ENCODE measurements at regions not wholly inside any gene's neighbourhood (a gene's known extent, or its start where the extent isn't known, plus 50 kb on each side); places are given as distances from the start of the nearest gene placed in this dataset.

- DNase-seq (ENCODE audit: low spot score in 2 of 2), result peak; percentile 62 to 67
- Histone ChIP-seq H3K4me3 (no peak overlapping the region), H3K27me3 (no peaks in the 10 kb centered on the region), H3K4me1 (peaks cover 0 to 4% of the 10 kb centered on the region in 2 donors), H3K9me3 (no peaks in the 10 kb centered on the region), H3K36me3 (no peaks in the 10 kb centered on the region), H3K27ac (no peak overlapping the region)
- TF ChIP-seq, protein P1, sequence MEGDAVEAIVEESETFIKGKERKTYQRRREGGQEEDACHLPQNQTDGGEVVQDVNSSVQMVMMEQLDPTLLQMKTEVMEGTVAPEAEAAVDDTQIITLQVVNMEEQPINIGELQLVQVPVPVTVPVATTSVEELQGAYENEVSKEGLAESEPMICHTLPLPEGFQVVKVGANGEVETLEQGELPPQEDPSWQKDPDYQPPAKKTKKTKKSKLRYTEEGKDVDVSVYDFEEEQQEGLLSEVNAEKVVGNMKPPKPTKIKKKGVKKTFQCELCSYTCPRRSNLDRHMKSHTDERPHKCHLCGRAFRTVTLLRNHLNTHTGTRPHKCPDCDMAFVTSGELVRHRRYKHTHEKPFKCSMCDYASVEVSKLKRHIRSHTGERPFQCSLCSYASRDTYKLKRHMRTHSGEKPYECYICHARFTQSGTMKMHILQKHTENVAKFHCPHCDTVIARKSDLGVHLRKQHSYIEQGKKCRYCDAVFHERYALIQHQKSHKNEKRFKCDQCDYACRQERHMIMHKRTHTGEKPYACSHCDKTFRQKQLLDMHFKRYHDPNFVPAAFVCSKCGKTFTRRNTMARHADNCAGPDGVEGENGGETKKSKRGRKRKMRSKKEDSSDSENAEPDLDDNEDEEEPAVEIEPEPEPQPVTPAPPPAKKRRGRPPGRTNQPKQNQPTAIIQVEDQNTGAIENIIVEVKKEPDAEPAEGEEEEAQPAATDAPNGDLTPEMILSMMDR (IDR thresholded peaks at IDR 0.05), result no peak
- peak in 1 of 3 donors; percentile 52 for TF ChIP-seq POLR2AphosphoS5 (IDR thresholded peaks at IDR 0.05)
- intact Hi-C loops (cut with DNase I; ENCODE audit: low total_unique reads), result loop anchor here (5.0 kb wide), 1 partner anchor 885 kb away; no protein-coding TSS in a partner anchor
These were observed 351.0 kb downstream of the BCKDHB start for GRCh38 chr6:80457439-80457933.

GRCh38 chr6:80456724-80457438 is 350.4 kb downstream of the BCKDHB start:
- no peaks in the 10 kb centered on the region for H3K27me3 ChIP-seq
- intact Hi-C loops (cut with DNase I; ENCODE audit: low total_unique reads), result loop anchor here (5.0 kb wide), 1 partner anchor 885 kb away; no protein-coding TSS in a partner anchor
- no peaks in the 10 kb centered on the region for H3K36me3 ChIP-seq
- no peak overlapping the region for H3K27ac ChIP-seq
- peaks cover 0 to 4% of the 10 kb centered on the region in 2 donors for H3K4me1 ChIP-seq
- no peak for DNase-seq (ENCODE audit: low spot score in 2 of 2)
- H3K9me3 ChIP-seq, result no peaks in the 10 kb centered on the region
- TF ChIP-seq POLR2AphosphoS5 (IDR thresholded peaks at IDR 0.05) (no peak), POLR2A (IDR thresholded peaks at IDR 0.05) (no peak)
- TF ChIP-seq, protein P1 (IDR thresholded peaks at IDR 0.05), result no peak
- no peak overlapping the region for H3K4me3 ChIP-seq

DNA sequence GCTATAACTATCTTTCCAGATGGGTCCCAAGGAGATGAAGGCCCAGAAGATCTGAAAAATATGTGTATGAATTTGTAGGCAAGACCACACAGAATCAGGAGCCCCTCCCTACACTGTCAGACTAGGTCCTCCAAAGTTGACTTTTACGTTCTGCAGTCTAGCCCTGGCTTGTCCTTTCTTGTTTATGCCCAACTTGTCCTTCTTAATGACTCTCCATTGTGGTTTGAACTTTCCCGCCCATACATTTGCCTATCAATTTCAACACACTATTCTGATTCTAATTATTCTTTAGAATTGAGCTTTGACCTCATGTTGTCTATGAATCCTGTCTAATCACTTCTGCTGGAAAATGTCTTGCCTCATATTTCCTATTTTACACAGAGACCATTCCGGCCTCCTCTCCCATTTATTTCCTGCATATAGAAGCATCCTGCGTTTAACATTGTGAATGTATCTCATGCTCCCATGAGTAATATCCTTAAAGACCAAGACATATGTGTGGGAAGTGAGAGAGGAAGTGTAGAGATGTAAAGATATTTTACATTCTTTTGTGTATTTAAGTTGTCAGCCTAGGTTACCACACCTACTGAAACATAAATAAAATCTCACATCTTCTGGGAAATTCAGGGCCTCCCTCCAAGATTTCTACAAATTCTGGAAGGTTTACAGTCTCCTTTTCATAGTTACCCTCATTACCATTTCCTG is 348.3 kb downstream of the BCKDHB start:
- Histone ChIP-seq H3K9me3 (no peaks in the 10 kb centered on the region), H3K4me1 (peaks cover 0 to 4% of the 10 kb centered on the region in 2 donors), H3K4me3 (no peak overlapping the region), H3K36me3 (no peaks in the 10 kb centered on the region), H3K27me3 (no peaks in the 10 kb centered on the region), H3K27ac (no peak overlapping the region)
- intact Hi-C loops (cut with DNase I; ENCODE audit: low total_unique reads), result loop anchor here (5.0 kb wide), 1 partner anchor 887 kb away; no protein-coding TSS in a partner anchor
- no peak for TF ChIP-seq POLR2A (IDR thresholded peaks at IDR 0.05)
- no peak for TF ChIP-seq POLR2AphosphoS5 (IDR thresholded peaks at IDR 0.05)
- TF ChIP-seq, protein P1 (IDR thresholded peaks at IDR 0.05), result no peak
- DNase-seq (ENCODE audit: low spot score in 2 of 2), result no peak

DNA sequence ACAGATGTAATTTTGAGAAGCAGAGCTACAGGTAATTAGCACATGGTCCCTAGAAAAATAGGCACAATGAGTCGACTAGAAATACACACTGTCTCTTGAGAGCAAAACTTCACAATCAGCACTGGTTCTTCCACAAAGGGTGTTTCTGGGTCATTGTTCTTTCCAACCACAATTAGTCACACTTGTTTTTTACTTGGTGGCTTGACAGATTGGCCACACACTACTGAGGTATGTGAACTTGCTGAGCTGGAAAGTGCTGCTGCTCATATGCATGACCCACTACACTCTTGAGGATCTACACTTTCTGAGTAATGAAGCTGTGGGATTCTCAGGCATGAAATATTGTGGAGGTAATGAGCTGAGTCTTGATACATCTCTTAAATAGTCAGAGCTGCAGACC is 347.7 kb downstream of the BCKDHB start:
- no peak overlapping the region for H3K27ac ChIP-seq
- H3K4me3 ChIP-seq, result no peak overlapping the region
- DNase-seq (ENCODE audit: low spot score in 2 of 2), result no peak
- peaks cover 0 to 4% of the 10 kb centered on the region in 2 donors for H3K4me1 ChIP-seq
- no peaks in the 10 kb centered on the region for H3K9me3 ChIP-seq
- H3K36me3 ChIP-seq, result no peaks in the 10 kb centered on the region
- H3K27me3 ChIP-seq, result no peaks in the 10 kb centered on the region
- TF ChIP-seq, protein P1 (IDR thresholded peaks at IDR 0.05), result no peak
- TF ChIP-seq POLR2A (IDR thresholded peaks at IDR 0.05) (no peak), POLR2AphosphoS5 (IDR thresholded peaks at IDR 0.05) (no peak)
- intact Hi-C loops (cut with DNase I; ENCODE audit: low total_unique reads), result no loop called here

DNA sequence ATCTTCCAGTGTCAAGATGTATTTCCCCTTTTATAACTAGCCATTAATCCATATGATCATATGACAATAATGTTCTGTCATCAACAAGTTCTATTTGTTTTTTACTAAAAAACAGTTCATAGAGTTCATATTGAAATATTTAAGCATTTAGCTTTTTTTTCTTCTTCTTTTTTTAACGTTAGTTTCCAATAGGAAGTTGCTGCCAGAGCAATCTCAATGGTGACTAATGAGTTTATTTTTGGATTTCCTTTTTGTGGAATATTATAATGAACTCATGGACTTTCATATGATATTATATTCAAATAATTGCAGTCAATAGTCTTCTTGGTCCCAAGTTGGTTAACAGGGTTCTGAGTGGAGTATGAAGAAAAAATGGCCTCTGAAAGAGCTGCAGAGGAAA is 343.3 kb downstream of the BCKDHB start:
- Histone ChIP-seq H3K4me3 (no peak overlapping the region), H3K27me3 (no peaks in the 10 kb centered on the region), H3K36me3 (no peaks in the 10 kb centered on the region), H3K4me1 (no peaks in the 10 kb centered on the region), H3K27ac (no peak overlapping the region), H3K9me3 (peaks cover 4% of the 10 kb centered on the region in 2 donors)
- DNase-seq (ENCODE audit: low spot score in 2 of 2), result no peak
- intact Hi-C loops (cut with DNase I; ENCODE audit: low total_unique reads), result no loop called here
- TF ChIP-seq POLR2A (IDR thresholded peaks at IDR 0.05) (no peak), POLR2AphosphoS5 (IDR thresholded peaks at IDR 0.05) (no peak)
- TF ChIP-seq, protein P1 (IDR thresholded peaks at IDR 0.05), result no peak
